ENCODE measurements at regions not wholly inside any gene's neighbourhood (a gene's known extent, or its start where the extent isn't known, plus 50 kb on each side); places are given as distances from the start of the nearest gene placed in this dataset.

- DNase-seq, result no peak
Measured at GRCh38 chr21:27114111-27114510, 147.2 kb upstream of the ADAMTS5 start.

GRCh38 chr21:27112186-27112585 is 145.3 kb upstream of the ADAMTS5 start:
- DNase-seq, result no peak

- no peak for DNase-seq
Measured at GRCh38 chr21:27110956-27111355, 144.1 kb upstream of the ADAMTS5 start.

- no peak for DNase-seq
Measured at GRCh38 chr21:27108701-27109100, 141.8 kb upstream of the ADAMTS5 start.

- DNase-seq, result no peak
Measured at GRCh38 chr21:27108228-27108627, 141.3 kb upstream of the ADAMTS5 start.

- DNase-seq, result no peak
Measured at GRCh38 chr21:27104846-27105431, 138.1 kb upstream of the ADAMTS5 start.

GRCh38 chr21:27103768-27104167 is 136.9 kb upstream of the ADAMTS5 start:
- DNase-seq, result no peak

GRCh38 chr21:27101523-27101922 is 134.6 kb upstream of the ADAMTS5 start:
- DNase-seq, result no peak

GRCh38 chr21:27094184-27094948 is 127.5 kb upstream of the ADAMTS5 start:
- DNase-seq, result no peak

- DNase-seq, result no peak
Measured at GRCh38 chr21:27086630-27087029, 119.7 kb upstream of the ADAMTS5 start.

GRCh38 chr21:27086186-27086585 is 119.3 kb upstream of the ADAMTS5 start:
- DNase-seq, result no peak

- DNase-seq, result no peak
Measured at GRCh38 chr21:27085387-27085786, 118.5 kb upstream of the ADAMTS5 start.

GRCh38 chr21:27083144-27083543 is 116.3 kb upstream of the ADAMTS5 start:
- no peak for DNase-seq

GRCh38 chr21:27082431-27083010 is 115.6 kb upstream of the ADAMTS5 start:
- no peak for DNase-seq

GRCh38 chr21:27079636-27080240 is 112.8 kb upstream of the ADAMTS5 start:
- DNase-seq, result no peak

- no peak for DNase-seq
Measured at GRCh38 chr21:27078915-27079314, 112.0 kb upstream of the ADAMTS5 start.

- DNase-seq, result no peak
Measured at GRCh38 chr21:27077501-27077900, 110.6 kb upstream of the ADAMTS5 start.

- DNase-seq, result no peak
Measured at GRCh38 chr21:27076025-27076424, 109.1 kb upstream of the ADAMTS5 start.

- peak in 1 of 2 experiments; percentile 19 for DNase-seq
Measured at GRCh38 chr21:27070861-27071670, 104.2 kb upstream of the ADAMTS5 start.

GRCh38 chr21:27068811-27069210 is 101.9 kb upstream of the ADAMTS5 start:
- no peak for DNase-seq

GRCh38 chr21:27067226-27067625 is 100.3 kb upstream of the ADAMTS5 start:
- DNase-seq, result no peak

GRCh38 chr21:27062443-27062842 is 95.6 kb upstream of the ADAMTS5 start:
- DNase-seq, result no peak

GRCh38 chr21:27061770-27062169 is 94.9 kb upstream of the ADAMTS5 start:
- DNase-seq, result no peak
